ENCODE measurements at regions not wholly inside any gene's neighbourhood (a gene's known extent, or its start where the extent isn't known, plus 50 kb on each side); places are given as distances from the start of the nearest gene placed in this dataset.
"Not testable (repeated sequence)": the region's sequence is repeated elsewhere in the genome, so short reads cannot be mapped to it uniquely, and the experiment has no call there.

- DNase-seq (ENCODE audit: low spot score) = no peak
Measured at GRCh38 chr13:33340631-33341030, 55.1 kb upstream of the STARD13 start.

GRCh38 chr13:33341861-33342452, 56.4 kb upstream of the STARD13 start:
- DNase-seq (ENCODE audit: low spot score) = no peak

DNA sequence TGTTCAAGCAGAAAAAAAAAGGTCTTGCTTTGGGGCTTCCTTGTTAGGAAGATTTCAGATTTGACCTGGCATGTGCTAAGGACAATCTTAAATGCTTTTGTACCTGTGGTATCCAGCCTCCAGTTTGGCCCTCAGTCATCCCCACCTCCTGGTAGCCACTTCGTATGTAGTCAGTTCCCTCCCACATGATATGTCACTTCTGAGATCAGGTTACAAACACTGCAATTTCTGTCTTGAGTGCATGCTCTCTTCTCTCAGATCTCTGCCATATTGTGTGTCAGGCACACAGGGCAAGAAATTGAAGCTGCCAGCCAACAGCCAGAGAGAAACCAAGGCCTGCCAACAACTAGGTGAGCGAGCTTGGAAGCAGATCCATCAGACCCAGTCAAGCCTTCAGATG, 60.3 kb upstream of the STARD13 start:
- no peak for DNase-seq (ENCODE audit: low spot score)

DNA sequence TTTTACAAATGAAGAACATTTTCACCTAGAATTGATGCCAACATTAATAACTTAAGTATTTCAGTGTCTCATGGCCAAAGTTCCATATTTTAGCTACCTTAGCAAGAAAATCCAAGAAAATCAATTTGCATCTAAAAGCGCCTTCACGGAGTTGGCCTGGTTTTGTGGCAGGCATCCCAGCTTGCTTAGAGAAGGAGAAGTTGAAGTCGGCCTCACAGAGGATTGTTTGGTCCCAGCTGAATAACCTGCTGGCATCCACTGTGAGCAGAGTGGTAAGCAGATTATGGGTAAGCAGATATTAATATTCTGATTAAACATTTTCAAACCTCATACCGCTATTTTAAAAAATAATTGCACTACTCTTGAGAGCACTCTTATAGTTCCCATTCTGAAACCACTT, 62.3 kb upstream of the STARD13 start:
- DNase-seq (ENCODE audit: low spot score) = no peak

DNA sequence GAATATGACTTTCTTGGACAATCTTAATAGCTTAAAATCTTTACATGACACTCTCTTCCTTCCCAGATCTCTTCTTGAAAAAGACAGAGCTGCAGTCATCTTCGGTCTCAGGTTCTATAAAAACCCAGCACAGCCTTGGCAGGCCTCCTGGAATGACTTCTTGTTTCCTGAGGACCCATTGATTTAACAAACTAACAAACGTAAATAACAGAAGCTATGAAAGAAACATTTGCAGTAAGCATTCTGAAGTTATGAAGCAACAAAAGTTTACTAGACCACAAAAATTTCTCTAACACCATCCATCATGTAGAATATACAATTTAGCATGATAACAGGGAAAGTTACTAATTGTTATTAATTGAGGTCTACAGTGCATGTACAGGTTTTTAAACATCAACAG, 62.8 kb upstream of the STARD13 start:
- DNase-seq (ENCODE audit: low spot score) = no peak

DNA sequence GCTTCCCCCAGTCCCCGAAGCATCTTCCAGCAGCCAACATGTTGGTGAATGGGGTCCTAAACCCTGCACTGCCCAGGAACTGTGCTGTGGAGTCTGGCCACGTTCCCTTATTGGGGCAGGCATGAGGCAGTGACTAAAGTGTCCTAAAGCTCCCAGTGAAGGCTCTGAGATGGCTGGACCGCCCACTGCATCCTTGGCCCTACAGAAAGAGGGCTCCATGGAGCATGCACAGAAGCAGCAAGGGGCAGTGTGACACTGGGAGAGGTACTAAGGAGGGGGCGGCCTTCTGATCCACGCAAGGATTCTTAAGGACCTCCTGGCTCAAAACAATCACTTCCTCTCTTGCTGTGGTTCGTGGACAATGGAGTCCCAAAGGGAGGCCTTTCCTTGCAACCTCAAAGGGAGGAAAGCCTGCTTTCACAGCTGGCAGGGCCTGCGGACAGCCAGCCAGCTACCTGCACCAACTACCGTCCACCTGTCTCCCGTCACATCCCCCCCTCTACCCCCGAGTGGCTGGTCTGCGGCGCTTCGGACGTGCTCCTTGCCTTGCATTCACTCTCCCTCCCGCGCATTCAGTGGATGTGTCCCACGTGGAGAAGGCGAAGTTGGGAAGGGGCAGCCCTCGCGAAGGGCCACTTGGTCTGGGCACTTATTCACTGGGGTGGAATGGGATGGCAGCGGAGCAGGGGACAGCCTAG, 63.9 kb upstream of the STARD13 start:
- DNase-seq (ENCODE audit: low spot score) = no peak

GRCh38 chr13:33349986-33350826, 64.7 kb upstream of the STARD13 start:
- DNase-seq (ENCODE audit: low spot score) = no peak

- DNase-seq (ENCODE audit: low spot score) = no peak
Measured at GRCh38 chr13:33351319-33351718, 65.8 kb upstream of the STARD13 start.

DNA sequence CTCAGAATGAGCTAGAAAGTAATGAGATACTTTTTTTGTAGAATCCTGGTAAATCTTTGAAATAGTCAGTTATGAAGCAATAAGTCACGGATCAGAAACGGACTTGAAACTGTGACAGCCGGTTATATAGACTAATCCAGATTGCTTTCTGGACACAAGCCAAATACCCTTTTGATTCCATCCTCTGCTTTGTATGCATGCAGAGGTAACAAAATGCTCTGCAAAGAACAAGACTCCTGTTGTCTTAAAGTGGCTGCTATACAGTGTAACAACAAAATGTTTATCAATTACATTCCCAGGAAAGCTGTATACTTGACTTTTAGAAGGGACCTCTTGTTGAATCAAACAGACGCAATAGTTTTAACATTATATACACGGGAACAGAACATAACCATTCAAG, 66.5 kb upstream of the STARD13 start:
- DNase-seq (ENCODE audit: low spot score) = no peak

GRCh38 chr13:33352526-33352925, 67.0 kb upstream of the STARD13 start:
- DNase-seq (ENCODE audit: low spot score) = no peak

DNA sequence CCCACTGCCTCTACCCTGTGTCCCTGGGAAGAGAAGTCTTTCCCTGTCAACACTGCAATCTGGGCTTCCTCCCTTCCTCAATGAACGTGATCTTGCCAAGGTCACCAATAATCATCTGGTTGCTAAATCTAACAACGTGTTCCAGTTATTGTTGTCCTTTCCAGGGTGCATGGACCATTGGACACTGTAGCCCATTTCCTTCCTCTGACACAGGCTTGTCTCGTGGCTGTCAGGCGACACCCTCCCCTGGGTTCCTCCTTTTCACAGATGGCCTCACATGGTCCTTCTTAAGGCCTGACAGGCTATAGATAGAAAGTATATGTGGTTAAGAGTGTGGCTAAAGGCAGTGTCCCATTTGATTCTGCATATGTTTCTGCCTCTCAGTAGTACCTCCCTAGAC, 67.7 kb upstream of the STARD13 start:
- DNase-seq (ENCODE audit: low spot score) = no peak

DNA sequence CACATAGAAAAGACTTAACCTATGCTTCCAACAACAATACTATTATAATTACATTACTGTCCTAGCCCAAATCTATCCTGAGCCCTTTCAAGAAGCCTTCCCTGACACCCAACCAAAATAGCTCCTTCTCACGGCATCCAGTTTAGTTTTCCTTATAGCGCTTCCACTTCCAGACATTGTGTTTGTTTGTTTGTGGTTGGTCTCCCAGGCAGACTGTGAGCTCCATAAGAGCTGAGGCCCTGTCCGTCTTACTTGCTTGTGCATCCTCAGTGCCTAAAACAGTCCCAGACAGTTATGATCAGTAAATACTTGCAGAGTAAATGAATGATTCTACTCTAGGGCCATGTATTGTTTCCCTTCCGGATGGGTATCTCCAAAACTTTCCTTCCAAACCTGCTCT, 68.1 kb upstream of the STARD13 start:
- DNase-seq (ENCODE audit: low spot score) = no peak

- no peak for DNase-seq (ENCODE audit: low spot score)
Measured at GRCh38 chr13:33355201-33355895, 69.8 kb upstream of the STARD13 start.

DNA sequence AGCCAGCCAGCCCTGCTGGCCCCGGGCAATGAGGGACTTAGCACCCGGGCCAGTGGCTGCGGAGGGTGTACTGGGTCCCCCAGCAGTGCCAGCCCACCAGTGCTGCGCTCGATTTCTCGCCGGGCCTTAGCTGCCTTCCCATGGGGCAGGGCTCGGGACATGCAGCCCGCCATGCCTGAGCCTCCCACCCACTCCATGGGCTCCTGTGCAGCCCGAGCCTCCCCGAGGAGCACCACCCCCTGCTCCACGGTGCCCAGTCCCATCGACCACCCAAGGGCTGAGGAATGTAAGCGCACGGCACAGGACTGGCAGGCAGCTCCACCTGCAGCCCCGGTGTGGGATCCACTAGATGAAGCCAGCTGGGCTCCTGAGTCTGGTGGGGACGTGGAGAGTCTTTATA, 72.5 kb upstream of the STARD13 start:
- not testable (repeated sequence) for DNase-seq (ENCODE audit: low spot score)

GRCh38 chr13:33362986-33363727, 77.6 kb upstream of the STARD13 start:
- DNase-seq (ENCODE audit: low spot score) = no peak

- DNase-seq (ENCODE audit: low spot score) = no peak
Measured at GRCh38 chr13:33364192-33364591, 78.6 kb upstream of the STARD13 start.

- DNase-seq (ENCODE audit: low spot score) = no peak
Measured at GRCh38 chr13:33366469-33367062, 81.0 kb upstream of the STARD13 start.

- DNase-seq (ENCODE audit: low spot score) = no peak
Measured at GRCh38 chr13:33367171-33367895, 81.8 kb upstream of the STARD13 start.

GRCh38 chr13:33367926-33368325, 82.4 kb upstream of the STARD13 start:
- DNase-seq (ENCODE audit: low spot score) = no peak

DNA sequence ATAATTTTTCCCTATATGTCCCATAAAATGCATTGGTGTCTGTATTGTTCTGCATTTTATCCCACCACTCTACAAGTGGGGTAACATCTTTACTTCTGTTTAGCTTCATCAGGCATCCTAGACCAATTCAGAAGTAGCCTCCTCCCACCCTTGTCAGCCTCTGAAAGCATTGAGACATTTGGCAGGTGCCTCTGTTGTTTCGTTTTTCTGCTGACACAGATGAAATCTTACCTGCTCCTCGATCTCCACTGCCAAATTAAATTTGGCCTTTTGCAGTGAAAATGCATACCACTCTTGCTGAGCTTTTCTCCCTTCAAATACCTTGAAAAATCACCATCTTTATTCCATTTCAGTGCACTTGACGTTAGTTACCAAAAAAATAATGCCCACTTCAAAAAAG, 83.5 kb upstream of the STARD13 start:
- DNase-seq (ENCODE audit: low spot score) = no peak
